Left renal pelvis (tissue), 4 donors: ENCODE measurements at regions not wholly inside any gene's neighbourhood (a gene's known extent, or its start where the extent isn't known, plus 50 kb on each side); places are given as distances from the start of the nearest gene placed in this dataset.

Experiments
- DNase-seq, 4 donors: peaks; one replicate each; pipeline ENCODE4 v3.0.0-alpha.2; 2013; ENCODE audit warnings: low read depth in 4 of 4, low spot score in 3 of 4

GRCh38 chr10:61356354-61356753 lies 96.8 kb downstream of the TMEM26 start:
- no peak for DNase-seq

GRCh38 chr10:61355211-61355610 lies 98.0 kb downstream of the TMEM26 start:
- no peak for DNase-seq

- DNase-seq: no peak
Observed at GRCh38 chr10:61354401-61354975, 98.7 kb downstream of the TMEM26 start.

GRCh38 chr10:61350794-61351193 lies 102.4 kb downstream of the TMEM26 start:
- no peak for DNase-seq

GRCh38 chr10:61350068-61350467 lies 103.1 kb downstream of the TMEM26 start:
- no peak for DNase-seq

GRCh38 chr10:61346796-61347413 lies 106.3 kb downstream of the TMEM26 start:
- no peak for DNase-seq

- no peak for DNase-seq
Observed at GRCh38 chr10:61343796-61344195, 109.4 kb downstream of the TMEM26 start.

GRCh38 chr10:61342858-61343572 lies 110.2 kb downstream of the TMEM26 start:
- no peak for DNase-seq

- DNase-seq: no peak
Observed at GRCh38 chr10:61341008-61341407, 112.2 kb downstream of the TMEM26 start.

GRCh38 chr10:61338146-61338545 lies 115.0 kb downstream of the TMEM26 start:
- DNase-seq: no peak

GRCh38 chr10:61337741-61338140 lies 115.4 kb downstream of the TMEM26 start:
- DNase-seq: no peak

GRCh38 chr10:61336831-61337230 lies 116.3 kb downstream of the TMEM26 start:
- no peak for DNase-seq

- DNase-seq: no peak
Observed at GRCh38 chr10:61335359-61335758, 117.8 kb downstream of the TMEM26 start.

- DNase-seq: no peak
Observed at GRCh38 chr10:61332581-61332980, 120.6 kb downstream of the TMEM26 start.

- no peak for DNase-seq
Observed at GRCh38 chr10:61330669-61331068, 122.5 kb downstream of the TMEM26 start.

- DNase-seq: no peak
Observed at GRCh38 chr10:61329854-61330253, 123.3 kb downstream of the TMEM26 start.

- DNase-seq: no peak
Observed at GRCh38 chr10:61325223-61325960, 127.8 kb downstream of the TMEM26 start.

- no peak for DNase-seq
Observed at GRCh38 chr10:61323726-61324125, 129.5 kb downstream of the TMEM26 start.

- no peak for DNase-seq
Observed at GRCh38 chr10:61321041-61321857, 131.9 kb downstream of the TMEM26 start.

- DNase-seq: no peak
Observed at GRCh38 chr10:61320257-61320587, 133.0 kb downstream of the TMEM26 start.
